AG09309 (cell line): ENCODE measurements at regions not wholly inside any gene's neighbourhood (a gene's known extent, or its start where the extent isn't known, plus 50 kb on each side); places are given as distances from the start of the nearest gene placed in this dataset.

Source experiments
- DNase-seq: peaks from one replicate; pipeline ENCODE4 v3.0.0-alpha.2; 2010; ENCODE audit warnings: low read depth
- H3K4me3 ChIP-seq: 2 replicates; pipeline ENCODE4 v1.5.1; 2011; ENCODE audit warnings: mild to moderate bottlenecking, low read depth, low read length, moderate library complexity; ENCODE audit not compliant: control insufficient read depth
- TF ChIP-seq, protein P1 (sequence below): IDR thresholded peaks from 2 replicates; pipeline ENCODE4 v1.5.1; 2011; ENCODE audit warnings: mild to moderate bottlenecking, low read depth, low read length, inconsistent platforms; ENCODE audit not compliant: insufficient read depth, control insufficient read depth; ENCODE audit errors: missing control alignments

DNA sequence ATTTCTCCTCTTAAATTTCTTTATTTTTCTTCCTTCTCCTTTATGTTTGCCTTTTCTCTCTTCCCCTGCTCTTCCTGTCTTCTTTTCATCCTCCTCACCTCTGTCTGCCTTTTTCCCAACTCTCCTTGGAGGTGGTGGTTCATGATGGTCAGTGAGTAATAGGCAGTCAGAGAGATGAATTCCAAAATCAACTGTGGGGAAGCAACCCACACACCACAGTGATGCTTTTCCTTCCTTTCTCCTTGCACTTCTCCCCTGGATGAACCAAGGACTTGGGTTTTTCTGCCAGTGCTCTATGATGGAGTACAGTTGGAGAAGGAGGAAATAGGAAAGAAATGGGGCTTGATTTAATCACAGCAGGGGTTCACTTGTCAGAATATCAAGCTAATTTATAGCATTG is 153.8 kb downstream of the DCK start:
- no peak for DNase-seq
- H3K4me3 ChIP-seq = no peak overlapping the region
- TF ChIP-seq, protein P1, sequence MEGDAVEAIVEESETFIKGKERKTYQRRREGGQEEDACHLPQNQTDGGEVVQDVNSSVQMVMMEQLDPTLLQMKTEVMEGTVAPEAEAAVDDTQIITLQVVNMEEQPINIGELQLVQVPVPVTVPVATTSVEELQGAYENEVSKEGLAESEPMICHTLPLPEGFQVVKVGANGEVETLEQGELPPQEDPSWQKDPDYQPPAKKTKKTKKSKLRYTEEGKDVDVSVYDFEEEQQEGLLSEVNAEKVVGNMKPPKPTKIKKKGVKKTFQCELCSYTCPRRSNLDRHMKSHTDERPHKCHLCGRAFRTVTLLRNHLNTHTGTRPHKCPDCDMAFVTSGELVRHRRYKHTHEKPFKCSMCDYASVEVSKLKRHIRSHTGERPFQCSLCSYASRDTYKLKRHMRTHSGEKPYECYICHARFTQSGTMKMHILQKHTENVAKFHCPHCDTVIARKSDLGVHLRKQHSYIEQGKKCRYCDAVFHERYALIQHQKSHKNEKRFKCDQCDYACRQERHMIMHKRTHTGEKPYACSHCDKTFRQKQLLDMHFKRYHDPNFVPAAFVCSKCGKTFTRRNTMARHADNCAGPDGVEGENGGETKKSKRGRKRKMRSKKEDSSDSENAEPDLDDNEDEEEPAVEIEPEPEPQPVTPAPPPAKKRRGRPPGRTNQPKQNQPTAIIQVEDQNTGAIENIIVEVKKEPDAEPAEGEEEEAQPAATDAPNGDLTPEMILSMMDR = no peak

DNA sequence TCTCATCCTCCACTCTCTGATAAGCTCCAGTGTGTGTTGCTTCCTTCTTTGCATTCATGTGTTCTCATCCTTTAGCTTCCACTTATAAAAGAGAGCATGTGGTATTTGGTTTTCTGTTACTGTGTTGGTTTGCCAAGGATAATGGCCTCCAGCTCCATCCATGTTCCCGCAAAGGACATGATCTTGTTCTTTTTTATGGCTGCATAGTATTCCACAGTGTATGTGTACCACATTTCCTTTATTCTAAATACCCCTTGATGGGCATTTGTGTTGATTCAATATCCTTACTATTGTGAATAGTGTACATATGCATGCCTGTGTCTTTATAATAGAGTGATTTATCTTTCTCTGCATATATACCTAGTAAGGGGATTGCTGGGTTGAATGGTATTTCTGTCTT is 155.1 kb downstream of the DCK start:
- no peak for DNase-seq
- TF ChIP-seq, protein P1 = no peak
- H3K4me3 ChIP-seq = no peak overlapping the region

DNA sequence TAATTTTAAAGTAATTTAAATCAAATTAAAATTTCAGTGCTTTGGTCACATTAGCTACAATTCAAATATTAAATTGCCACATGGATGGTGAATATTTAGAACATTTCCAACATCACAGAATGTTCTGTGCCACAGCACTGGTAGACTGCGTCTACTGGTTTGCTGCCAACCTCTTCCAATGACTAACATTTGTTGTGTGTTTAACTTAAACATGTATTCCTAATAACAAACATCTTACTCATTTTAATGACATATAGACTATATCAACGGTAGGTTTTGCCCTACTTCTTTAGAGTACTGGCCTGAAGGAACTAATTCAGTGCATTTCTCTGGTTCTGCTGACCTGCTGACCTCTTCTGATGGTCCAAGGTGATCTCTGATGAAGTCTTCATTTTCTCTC is 157.6 kb downstream of the DCK start:
- no peak overlapping the region for H3K4me3 ChIP-seq
- TF ChIP-seq, protein P1 = no peak
- DNase-seq = no peak

DNA sequence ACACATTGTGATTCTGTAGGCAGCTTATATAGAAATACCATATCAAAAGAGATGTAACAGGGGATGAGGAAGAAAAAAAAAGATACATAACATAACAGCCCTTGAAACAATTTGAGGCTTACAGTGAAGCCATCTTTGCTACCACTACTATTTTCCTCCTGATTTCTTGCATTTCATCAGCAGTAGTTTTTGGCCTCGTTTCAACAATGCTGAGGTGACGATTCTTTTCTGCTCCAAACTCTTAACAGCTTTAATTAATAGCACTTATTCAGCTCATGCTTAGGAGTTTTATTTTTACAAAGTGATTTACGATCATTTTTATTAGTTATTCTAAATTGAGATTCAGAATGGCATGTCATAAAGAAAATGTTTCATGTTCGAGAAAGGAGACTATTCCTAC is 163.2 kb downstream of the DCK start:
- TF ChIP-seq, protein P1 = no peak
- no peak for DNase-seq
- H3K4me3 ChIP-seq = no peak overlapping the region

DNA sequence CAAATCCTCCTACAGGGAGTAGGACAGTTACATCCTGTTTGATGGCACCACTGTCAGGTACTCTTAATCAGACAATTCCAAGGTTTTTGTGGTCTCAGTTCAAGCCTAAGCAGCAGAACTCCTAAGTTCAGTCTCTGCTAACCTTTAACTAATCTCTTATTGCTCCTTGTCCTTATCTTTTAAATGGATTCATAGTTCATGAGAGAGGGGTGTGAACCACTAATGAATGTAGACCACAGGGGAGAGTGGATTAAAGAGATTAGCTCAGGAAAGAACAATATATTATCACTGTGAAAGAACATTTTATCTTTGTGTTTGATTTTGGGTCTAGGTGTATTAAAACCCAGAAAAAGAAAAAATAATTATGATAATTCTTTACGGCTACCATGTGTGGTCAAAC is 168.9 kb downstream of the DCK start:
- H3K4me3 ChIP-seq = no peak overlapping the region

DNA sequence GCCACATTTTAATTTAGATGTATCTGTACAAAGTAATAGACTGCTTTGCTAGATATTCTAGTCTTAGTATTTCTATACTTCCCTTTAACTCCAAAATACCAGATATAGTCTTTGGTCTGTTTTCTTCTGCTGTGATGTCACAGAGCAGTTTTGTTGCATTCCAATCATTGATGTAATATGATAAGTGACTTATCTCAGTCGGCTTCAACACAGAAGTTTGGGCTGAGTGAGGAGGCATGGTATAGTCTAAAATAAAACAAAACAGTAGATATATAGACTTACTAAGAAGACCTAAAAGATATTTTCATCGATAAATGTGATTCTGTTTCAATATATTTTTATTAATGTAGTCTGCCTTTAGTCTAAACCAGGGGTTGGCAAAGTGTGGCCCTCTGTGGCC is 169.9 kb downstream of the DCK start:
- TF ChIP-seq, protein P1 = no peak
- H3K4me3 ChIP-seq = no peak overlapping the region
- DNase-seq = no peak

More for the DNA sequence above, 168.9 kb downstream of the DCK start:
- TF ChIP-seq, protein P1 = no peak
- DNase-seq = no peak

DNA sequence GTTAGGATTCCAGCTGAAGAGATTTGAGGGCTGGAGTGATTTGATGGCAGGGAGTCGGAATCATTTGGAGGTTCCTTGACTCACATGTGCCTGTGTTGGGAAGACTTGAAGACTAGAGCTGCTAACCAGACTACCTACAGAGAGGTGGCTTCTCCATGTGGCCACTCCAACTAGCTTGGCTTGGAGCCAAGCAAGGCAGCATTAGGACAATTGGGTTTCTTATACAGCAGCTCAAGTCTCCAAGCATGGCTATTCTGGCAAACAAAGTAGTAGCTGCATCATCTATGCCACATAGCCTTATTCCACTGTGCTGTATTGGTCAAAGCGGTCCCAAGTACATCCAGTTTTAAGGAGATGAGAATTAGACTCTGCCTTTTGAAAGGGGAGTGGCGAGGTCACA is 171.7 kb upstream of the SLC4A4 start:
- no peak for DNase-seq
- TF ChIP-seq, protein P1 = no peak
- no peak overlapping the region for H3K4me3 ChIP-seq
